GM12874 (cell line): ENCODE measurements at regions not wholly inside any gene's neighbourhood (a gene's known extent, or its start where the extent isn't known, plus 50 kb on each side); places are given as distances from the start of the nearest gene placed in this dataset.

ENCODE experiments used
- CTCF ChIP-seq: IDR thresholded peaks from 2 replicates; pipeline ENCODE4 v1.5.1; 2011; ENCODE audit warnings: low read depth, mild to moderate bottlenecking, control low read depth, low read length, moderate library complexity; ENCODE audit not compliant: insufficient read depth

- no peak for TF ChIP-seq CTCF
Measured at GRCh38 chr22:27424319-27424718, 377.2 kb downstream of the MN1 start.

- TF ChIP-seq CTCF: no peak
Measured at GRCh38 chr22:27429476-27429875, 372.1 kb downstream of the MN1 start.

GRCh38 chr22:27431081-27431480, 370.5 kb downstream of the MN1 start:
- TF ChIP-seq CTCF: no peak

GRCh38 chr22:27431896-27432295, 369.7 kb downstream of the MN1 start:
- TF ChIP-seq CTCF: no peak

GRCh38 chr22:27433099-27433498, 368.5 kb downstream of the MN1 start:
- TF ChIP-seq CTCF: no peak

GRCh38 chr22:27433585-27434190, 367.9 kb downstream of the MN1 start:
- TF ChIP-seq CTCF: no peak

- no peak for TF ChIP-seq CTCF
Measured at GRCh38 chr22:27434898-27435297, 366.7 kb downstream of the MN1 start.
